Glutamatergic neuron (in vitro differentiated cells): ENCODE measurements at regions not wholly inside any gene's neighbourhood (a gene's known extent, or its start where the extent isn't known, plus 50 kb on each side); places are given as distances from the start of the nearest gene placed in this dataset.

Source experiments
- DNase-seq: peaks from one replicate; pipeline ENCODE4 v3.0.0; 2022
- H3K27ac Mint-ChIP-seq: one replicate; pipeline ENCODE4 v1.8.0; 2020; ENCODE audit warnings: mild to moderate bottlenecking, mixed read lengths, inconsistent platforms; ENCODE audit not compliant: unreplicated experiment
- H3K27me3 Mint-ChIP-seq: one replicate; pipeline ENCODE4 v1.8.0; 2020; ENCODE audit warnings: mild to moderate bottlenecking, moderate library complexity, mixed read lengths, inconsistent platforms; ENCODE audit not compliant: unreplicated experiment
- H3K36me3 Mint-ChIP-seq: one replicate; pipeline ENCODE4 v1.8.0; 2020; ENCODE audit warnings: mild to moderate bottlenecking, mixed read lengths, inconsistent platforms; ENCODE audit not compliant: unreplicated experiment
- H3K4me1 Mint-ChIP-seq: one replicate; pipeline ENCODE4 v1.8.0; 2020; ENCODE audit warnings: mild to moderate bottlenecking, low read depth, mixed read lengths, inconsistent platforms; ENCODE audit not compliant: unreplicated experiment
- H3K4me3 Mint-ChIP-seq: one replicate; pipeline ENCODE4 v1.8.0; 2020; ENCODE audit warnings: mild to moderate bottlenecking, mixed read lengths, inconsistent platforms; ENCODE audit not compliant: unreplicated experiment
- H3K9me3 Mint-ChIP-seq: one replicate; pipeline ENCODE4 v1.8.0; 2020; ENCODE audit warnings: mild to moderate bottlenecking, moderate library complexity, mixed read lengths, inconsistent platforms; ENCODE audit not compliant: unreplicated experiment
- TF ChIP-seq, protein P1 (sequence below): fragments of 200-600 bp; sonication (generic); IDR thresholded peaks from one replicate; pipeline ENCODE4 v1.5.0; 2021; ENCODE audit not compliant: partially characterized antibody, unreplicated experiment

DNA sequence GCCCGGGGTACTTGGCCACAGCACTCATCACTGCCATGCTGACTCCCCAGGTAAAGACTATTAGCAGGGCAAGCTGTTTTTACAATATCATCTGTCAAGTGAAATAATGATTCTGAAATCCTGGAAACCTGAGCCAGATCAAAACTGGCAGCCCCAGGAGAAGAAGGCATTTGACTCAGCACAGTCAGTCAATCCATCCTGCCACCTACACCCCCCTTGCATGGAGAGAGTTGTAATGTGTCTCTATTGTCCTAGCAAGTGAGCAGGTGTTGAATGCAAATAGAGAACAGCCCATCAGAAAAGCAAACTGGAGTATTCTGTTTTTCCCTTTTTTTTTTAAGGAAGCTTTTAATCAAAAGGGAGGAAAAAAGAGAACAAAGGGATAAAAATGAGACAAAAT is 291.2 kb downstream of the BRINP1 start:
- H3K4me1 Mint-ChIP-seq: no peaks in the 10 kb centered on the region
- DNase-seq: no peak
- H3K27ac Mint-ChIP-seq: no peak overlapping the region
- TF ChIP-seq, protein P1, sequence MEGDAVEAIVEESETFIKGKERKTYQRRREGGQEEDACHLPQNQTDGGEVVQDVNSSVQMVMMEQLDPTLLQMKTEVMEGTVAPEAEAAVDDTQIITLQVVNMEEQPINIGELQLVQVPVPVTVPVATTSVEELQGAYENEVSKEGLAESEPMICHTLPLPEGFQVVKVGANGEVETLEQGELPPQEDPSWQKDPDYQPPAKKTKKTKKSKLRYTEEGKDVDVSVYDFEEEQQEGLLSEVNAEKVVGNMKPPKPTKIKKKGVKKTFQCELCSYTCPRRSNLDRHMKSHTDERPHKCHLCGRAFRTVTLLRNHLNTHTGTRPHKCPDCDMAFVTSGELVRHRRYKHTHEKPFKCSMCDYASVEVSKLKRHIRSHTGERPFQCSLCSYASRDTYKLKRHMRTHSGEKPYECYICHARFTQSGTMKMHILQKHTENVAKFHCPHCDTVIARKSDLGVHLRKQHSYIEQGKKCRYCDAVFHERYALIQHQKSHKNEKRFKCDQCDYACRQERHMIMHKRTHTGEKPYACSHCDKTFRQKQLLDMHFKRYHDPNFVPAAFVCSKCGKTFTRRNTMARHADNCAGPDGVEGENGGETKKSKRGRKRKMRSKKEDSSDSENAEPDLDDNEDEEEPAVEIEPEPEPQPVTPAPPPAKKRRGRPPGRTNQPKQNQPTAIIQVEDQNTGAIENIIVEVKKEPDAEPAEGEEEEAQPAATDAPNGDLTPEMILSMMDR: no peak
- no peaks in the 10 kb centered on the region for H3K36me3 Mint-ChIP-seq
- H3K9me3 Mint-ChIP-seq: no peaks in the 10 kb centered on the region
- H3K4me3 Mint-ChIP-seq: no peak overlapping the region
- no peaks in the 10 kb centered on the region for H3K27me3 Mint-ChIP-seq

DNA sequence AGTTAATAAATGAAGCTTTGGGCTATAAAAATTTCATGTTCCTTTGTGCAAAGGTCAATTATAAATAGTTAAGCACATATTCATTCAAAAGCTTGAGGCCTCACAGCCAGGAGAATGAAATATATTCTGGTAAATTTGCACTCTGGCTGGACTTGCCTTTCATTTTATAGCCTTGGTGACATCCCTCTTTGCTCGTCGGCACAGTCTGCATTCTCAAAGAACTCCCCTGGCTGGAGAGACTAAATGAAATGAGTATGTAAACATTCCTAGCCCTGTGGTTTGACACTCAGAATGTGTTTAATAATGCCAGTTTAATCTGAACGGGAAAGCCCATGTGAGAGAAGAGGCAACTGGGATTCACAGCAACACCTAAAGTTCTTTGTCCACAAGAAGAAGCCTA is 285.6 kb downstream of the BRINP1 start:
- H3K27ac Mint-ChIP-seq: no peak overlapping the region
- no peak for DNase-seq
- no peaks in the 10 kb centered on the region for H3K4me1 Mint-ChIP-seq
- no peaks in the 10 kb centered on the region for H3K36me3 Mint-ChIP-seq
- H3K9me3 Mint-ChIP-seq: peaks cover 2% of the 10 kb centered on the region
- H3K27me3 Mint-ChIP-seq: no peaks in the 10 kb centered on the region
- H3K4me3 Mint-ChIP-seq: no peak overlapping the region
- TF ChIP-seq, protein P1: no peak

DNA sequence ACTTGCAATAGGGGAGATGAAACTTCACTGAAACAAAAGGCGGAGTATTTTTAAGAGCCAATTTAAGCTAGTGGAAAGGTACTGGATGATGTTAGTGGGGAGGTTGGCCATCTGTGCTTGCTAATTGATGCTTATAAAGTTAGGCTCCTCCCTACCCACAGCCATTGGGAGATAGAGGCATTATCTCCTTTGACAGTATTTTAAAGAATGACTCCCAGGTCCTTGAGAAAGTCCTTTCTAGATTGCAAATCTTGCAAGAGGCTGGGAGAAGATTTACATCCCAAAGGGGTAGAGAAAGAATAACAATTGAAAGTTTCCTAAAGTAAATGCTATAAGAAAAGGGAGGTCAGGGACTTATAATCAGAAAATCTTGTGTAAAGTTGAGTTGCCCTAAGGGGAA is 282.6 kb downstream of the BRINP1 start:
- H3K27ac Mint-ChIP-seq: no peak overlapping the region
- DNase-seq: no peak
- no peaks in the 10 kb centered on the region for H3K4me1 Mint-ChIP-seq
- no peak overlapping the region for H3K4me3 Mint-ChIP-seq
- no peaks in the 10 kb centered on the region for H3K27me3 Mint-ChIP-seq
- H3K36me3 Mint-ChIP-seq: no peaks in the 10 kb centered on the region
- H3K9me3 Mint-ChIP-seq: peaks cover 2% of the 10 kb centered on the region
- TF ChIP-seq, protein P1: no peak

DNA sequence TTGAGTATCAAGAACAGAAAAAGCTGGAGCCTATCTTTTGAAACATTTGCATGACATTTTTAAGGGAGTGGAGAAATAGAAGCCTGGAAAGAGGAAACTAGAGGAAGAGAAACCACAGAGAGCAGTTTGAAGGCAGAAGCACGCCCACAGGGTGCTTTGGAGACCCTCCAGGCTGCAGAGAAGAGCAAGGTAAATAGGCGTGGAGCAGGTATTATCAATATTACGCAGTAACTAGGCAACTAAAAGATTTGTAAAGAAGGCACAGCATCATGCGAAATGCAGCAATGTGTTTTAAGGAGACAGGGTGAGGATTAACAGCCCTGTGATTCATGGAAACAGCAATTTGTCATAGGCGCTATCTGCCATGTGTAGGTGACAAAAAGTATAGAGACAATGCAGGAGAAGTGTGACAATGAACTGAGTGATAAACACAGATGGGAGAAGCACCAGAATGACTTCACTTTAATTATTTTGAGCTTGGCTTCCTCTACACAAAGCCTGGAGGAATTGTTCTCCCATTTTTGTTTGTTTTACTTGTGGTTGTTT is 281.2 kb downstream of the BRINP1 start:
- Mint-ChIP-seq H3K27ac (no peak overlapping the region), H3K9me3 (peaks cover 2% of the 10 kb centered on the region), H3K4me1 (no peaks in the 10 kb centered on the region), H3K4me3 (no peak overlapping the region), H3K36me3 (no peaks in the 10 kb centered on the region), H3K27me3 (no peaks in the 10 kb centered on the region)
- no peak for DNase-seq
- TF ChIP-seq, protein P1: no peak

DNA sequence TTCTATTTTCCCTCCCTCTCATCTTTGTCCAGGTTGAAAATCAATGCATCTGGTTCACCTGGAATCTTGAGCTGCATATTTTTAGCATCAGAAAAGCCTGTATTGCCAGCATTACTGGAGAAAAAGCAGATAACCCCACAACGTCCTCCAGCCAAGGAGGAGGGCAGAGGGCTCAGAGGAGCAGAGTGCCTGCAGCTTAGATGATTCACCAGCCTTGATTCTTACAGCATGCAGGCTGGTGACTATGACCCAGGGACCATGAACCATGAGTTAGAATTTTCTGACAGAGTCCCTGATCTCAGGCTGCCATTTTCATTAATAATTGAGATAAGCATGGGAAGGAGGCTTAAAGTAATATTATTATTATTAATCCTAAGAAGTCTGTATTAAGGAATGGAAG is 278.2 kb downstream of the BRINP1 start:
- no peaks in the 10 kb centered on the region for H3K4me1 Mint-ChIP-seq
- TF ChIP-seq, protein P1: no peak
- no peak overlapping the region for H3K4me3 Mint-ChIP-seq
- no peaks in the 10 kb centered on the region for H3K27me3 Mint-ChIP-seq
- peaks cover 2% of the 10 kb centered on the region for H3K9me3 Mint-ChIP-seq
- no peak overlapping the region for H3K27ac Mint-ChIP-seq
- DNase-seq: no peak
- no peaks in the 10 kb centered on the region for H3K36me3 Mint-ChIP-seq
